ENCODE measurements at regions not wholly inside any gene's neighbourhood (a gene's known extent, or its start where the extent isn't known, plus 50 kb on each side); places are given as distances from the start of the nearest gene placed in this dataset.

DNA sequence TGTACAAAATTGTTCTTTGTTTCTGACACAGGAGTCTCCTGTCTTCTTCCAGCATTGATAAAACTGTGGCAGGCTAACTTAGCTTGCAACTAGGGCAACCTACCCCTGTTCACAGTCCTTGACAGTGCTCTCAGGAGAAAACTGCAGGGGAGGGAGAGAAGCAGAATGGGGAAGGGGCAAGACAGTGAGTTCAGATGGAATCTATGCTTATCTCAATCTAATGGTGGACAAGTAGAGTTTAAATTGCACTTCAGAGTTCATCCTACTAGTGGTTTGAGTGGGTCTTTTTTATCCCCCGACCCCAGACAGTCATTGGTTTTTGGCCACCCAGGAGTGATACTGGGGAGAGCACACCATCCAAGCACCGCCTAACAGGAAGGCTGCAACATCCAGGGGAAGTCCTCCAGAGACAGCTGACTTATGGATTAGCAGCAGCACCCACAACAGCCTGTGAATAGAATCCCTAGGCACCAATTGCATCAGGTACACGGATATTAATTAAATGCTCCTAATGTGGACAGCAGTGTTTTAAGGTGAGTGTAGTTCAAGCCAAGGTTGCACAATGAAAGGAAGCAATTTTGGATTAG, 236.6 kb downstream of the NHLRC3 start:
- H3K27ac ChIP-seq (ENCODE audit: low read depth in 2 of 2, low read length in 2 of 2): no peak overlapping the region
- no peaks in the 10 kb centered on the region for H3K36me3 ChIP-seq (ENCODE audit: control insufficient read depth in 2 of 2, insufficient read depth in 2 of 2, low read length in 2 of 2)
- no peaks in the 10 kb centered on the region for H3K27me3 ChIP-seq (ENCODE audit: control insufficient read depth in 2 of 2, insufficient read depth in 2 of 2, low read length in 2 of 2)
- H3K4me1 ChIP-seq (ENCODE audit: control insufficient read depth in 2 of 2, insufficient read depth in 2 of 2, low read length in 2 of 2): no peaks in the 10 kb centered on the region
- no peak overlapping the region for H3K9ac ChIP-seq (ENCODE audit: low read depth in 1 of 2, low read length in 2 of 2)
- no peaks in the 10 kb centered on the region for H3K9me3 ChIP-seq (ENCODE audit: control insufficient read depth in 2 of 2, low read length in 2 of 2)
- H3K4me3 ChIP-seq (ENCODE audit: low read length in 2 of 2): no peak overlapping the region

DNA sequence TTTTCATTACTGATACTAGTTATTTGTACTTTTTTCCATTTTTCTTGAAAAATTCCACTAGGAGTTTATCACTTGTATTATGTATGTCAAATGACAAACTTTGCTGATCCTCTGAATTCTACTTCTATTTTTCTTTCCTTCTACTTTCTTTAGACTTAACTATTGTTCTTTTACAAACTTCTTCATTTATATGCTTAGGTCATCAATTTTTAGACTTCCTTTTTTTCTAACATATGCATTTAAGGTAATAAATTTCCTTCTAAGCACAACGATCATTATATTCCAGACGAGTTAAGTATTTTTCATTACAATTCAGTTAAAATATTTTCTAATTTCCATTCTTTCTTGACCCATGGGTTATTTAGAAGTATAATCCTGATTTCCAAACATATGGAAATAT, 240.8 kb downstream of the NHLRC3 start:
- no peaks in the 10 kb centered on the region for H3K4me1 ChIP-seq (ENCODE audit: control insufficient read depth in 2 of 2, insufficient read depth in 2 of 2, low read length in 2 of 2)
- no peak overlapping the region for H3K9ac ChIP-seq (ENCODE audit: low read depth in 1 of 2, low read length in 2 of 2)
- no peaks in the 10 kb centered on the region for H3K36me3 ChIP-seq (ENCODE audit: control insufficient read depth in 2 of 2, insufficient read depth in 2 of 2, low read length in 2 of 2)
- H3K9me3 ChIP-seq (ENCODE audit: control insufficient read depth in 2 of 2, low read length in 2 of 2): no peaks in the 10 kb centered on the region
- H3K27ac ChIP-seq (ENCODE audit: low read depth in 2 of 2, low read length in 2 of 2): no peak overlapping the region
- no peaks in the 10 kb centered on the region for H3K27me3 ChIP-seq (ENCODE audit: control insufficient read depth in 2 of 2, insufficient read depth in 2 of 2, low read length in 2 of 2)
- H3K4me3 ChIP-seq (ENCODE audit: low read length in 2 of 2): no peak overlapping the region

DNA sequence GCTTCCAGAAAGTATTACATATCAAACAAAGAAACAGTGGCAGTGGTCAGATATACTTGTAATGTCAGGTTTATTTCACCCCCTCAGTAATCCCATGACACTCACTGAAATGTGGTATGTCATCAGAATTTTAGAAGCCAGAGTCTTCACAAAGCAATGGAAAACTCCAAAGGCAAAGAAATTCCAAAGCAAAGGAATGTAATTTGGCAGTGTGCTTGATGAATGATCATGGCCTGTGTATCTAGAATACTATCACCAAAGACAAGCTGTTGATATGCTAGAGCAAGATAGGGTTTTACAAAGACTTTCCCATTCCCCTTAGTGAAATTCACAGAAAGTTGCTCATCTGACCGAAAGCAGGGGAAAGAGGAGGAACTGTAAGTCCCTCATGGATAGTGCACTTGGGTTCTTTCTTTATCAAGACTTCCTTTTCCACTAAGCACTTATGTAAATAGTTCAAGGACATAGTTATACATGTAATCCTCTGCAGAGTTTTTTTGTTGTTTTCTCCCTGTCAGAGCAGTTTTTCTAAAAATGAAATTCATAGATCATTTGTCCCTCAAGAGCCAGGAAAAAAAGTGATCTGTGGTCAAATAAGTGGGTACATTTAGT, 243.4 kb downstream of the NHLRC3 start:
- Histone ChIP-seq H3K36me3 (ENCODE audit: control insufficient read depth in 2 of 2, insufficient read depth in 2 of 2, low read length in 2 of 2) (no peaks in the 10 kb centered on the region), H3K4me1 (ENCODE audit: control insufficient read depth in 2 of 2, insufficient read depth in 2 of 2, low read length in 2 of 2) (no peaks in the 10 kb centered on the region), H3K9me3 (ENCODE audit: control insufficient read depth in 2 of 2, low read length in 2 of 2) (no peaks in the 10 kb centered on the region), H3K9ac (ENCODE audit: low read depth in 1 of 2, low read length in 2 of 2) (no peak overlapping the region), H3K27me3 (ENCODE audit: control insufficient read depth in 2 of 2, insufficient read depth in 2 of 2, low read length in 2 of 2) (no peaks in the 10 kb centered on the region), H3K27ac (ENCODE audit: low read depth in 2 of 2, low read length in 2 of 2) (no peak overlapping the region), H3K4me3 (ENCODE audit: low read length in 2 of 2) (no peak overlapping the region)

DNA sequence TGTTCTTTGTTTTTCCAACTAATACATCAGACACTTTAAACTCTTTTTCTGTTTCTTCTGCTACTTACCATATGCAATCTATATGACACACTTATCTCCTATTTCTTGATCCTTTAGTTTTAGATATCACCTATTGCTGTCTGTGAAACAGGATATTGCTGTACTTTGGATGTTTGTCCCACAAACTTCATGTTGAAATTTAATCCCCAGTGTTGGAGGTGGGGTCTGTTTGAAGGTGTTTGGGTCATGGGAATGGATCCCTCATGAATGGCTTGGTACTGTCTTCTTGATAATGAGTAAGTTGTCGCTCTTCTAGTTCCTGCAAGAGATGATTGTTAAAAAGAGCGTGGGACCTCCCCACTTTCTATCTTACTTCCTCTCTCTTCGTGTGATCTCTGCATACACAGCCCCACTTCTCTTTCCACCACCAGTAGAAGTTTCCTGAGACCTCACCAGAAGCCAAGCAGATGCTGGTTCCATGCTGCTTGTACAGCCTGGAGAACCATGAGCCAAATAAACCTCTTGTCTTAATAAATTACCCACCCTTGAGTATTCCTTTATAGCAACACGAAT, 244.2 kb downstream of the NHLRC3 start:
- Histone ChIP-seq H3K27ac (ENCODE audit: low read depth in 2 of 2, low read length in 2 of 2) (no peak overlapping the region), H3K4me1 (ENCODE audit: control insufficient read depth in 2 of 2, insufficient read depth in 2 of 2, low read length in 2 of 2) (no peaks in the 10 kb centered on the region), H3K36me3 (ENCODE audit: control insufficient read depth in 2 of 2, insufficient read depth in 2 of 2, low read length in 2 of 2) (no peaks in the 10 kb centered on the region), H3K4me3 (ENCODE audit: low read length in 2 of 2) (no peak overlapping the region), H3K9ac (ENCODE audit: low read depth in 1 of 2, low read length in 2 of 2) (no peak overlapping the region), H3K27me3 (ENCODE audit: control insufficient read depth in 2 of 2, insufficient read depth in 2 of 2, low read length in 2 of 2) (no peaks in the 10 kb centered on the region), H3K9me3 (ENCODE audit: control insufficient read depth in 2 of 2, low read length in 2 of 2) (no peaks in the 10 kb centered on the region)

- Histone ChIP-seq H3K9ac (ENCODE audit: low read depth in 1 of 2, low read length in 2 of 2) (no peak overlapping the region), H3K36me3 (ENCODE audit: control insufficient read depth in 2 of 2, insufficient read depth in 2 of 2, low read length in 2 of 2) (no peaks in the 10 kb centered on the region), H3K4me1 (ENCODE audit: control insufficient read depth in 2 of 2, insufficient read depth in 2 of 2, low read length in 2 of 2) (no peaks in the 10 kb centered on the region), H3K9me3 (ENCODE audit: control insufficient read depth in 2 of 2, low read length in 2 of 2) (no peaks in the 10 kb centered on the region), H3K27me3 (ENCODE audit: control insufficient read depth in 2 of 2, insufficient read depth in 2 of 2, low read length in 2 of 2) (no peaks in the 10 kb centered on the region), H3K4me3 (ENCODE audit: low read length in 2 of 2) (no peak overlapping the region), H3K27ac (ENCODE audit: low read depth in 2 of 2, low read length in 2 of 2) (no peak overlapping the region)
Observed at GRCh38 chr13:39283072-39283471, 244.8 kb downstream of the NHLRC3 start.

- Histone ChIP-seq H3K27me3 (ENCODE audit: control insufficient read depth in 2 of 2, insufficient read depth in 2 of 2, low read length in 2 of 2) (no peaks in the 10 kb centered on the region), H3K36me3 (ENCODE audit: control insufficient read depth in 2 of 2, insufficient read depth in 2 of 2, low read length in 2 of 2) (no peaks in the 10 kb centered on the region), H3K9ac (ENCODE audit: low read depth in 1 of 2, low read length in 2 of 2) (no peak overlapping the region), H3K4me3 (ENCODE audit: low read length in 2 of 2) (no peak overlapping the region), H3K27ac (ENCODE audit: low read depth in 2 of 2, low read length in 2 of 2) (no peak overlapping the region), H3K9me3 (ENCODE audit: control insufficient read depth in 2 of 2, low read length in 2 of 2) (peaks cover 0 to 1% of the 10 kb centered on the region in 2 donors), H3K4me1 (ENCODE audit: control insufficient read depth in 2 of 2, insufficient read depth in 2 of 2, low read length in 2 of 2) (no peaks in the 10 kb centered on the region)
Observed at GRCh38 chr13:39284801-39285388, 246.6 kb downstream of the NHLRC3 start.

Data from mucosa of rectum (tissue), 2 donors.